ENCODE measurements at regions not wholly inside any gene's neighbourhood (a gene's known extent, or its start where the extent isn't known, plus 50 kb on each side); places are given as distances from the start of the nearest gene placed in this dataset.

GRCh38 chr7:10913457-10913856, 60.2 kb upstream of the PHF14 start:
- TF ChIP-seq CTCF (IDR thresholded peaks at IDR 0.05; ENCODE audit: insufficient read depth, low read length, poor library complexity, severe bottlenecking) (no peak), EZH2phosphoT487 (conservative IDR thresholded peaks at IDR 0.05; ENCODE audit: low read length) (no peak)
